CD4-positive, alpha-beta T cell treated with Interleukin-10 for 1 hour (primary cell): ENCODE measurements at regions not wholly inside any gene's neighbourhood (a gene's known extent, or its start where the extent isn't known, plus 50 kb on each side); places are given as distances from the start of the nearest gene placed in this dataset.

Source experiments
- DNase-seq: peaks from one replicate; pipeline ENCODE4 v3.0.0-alpha.2; 2020

DNA sequence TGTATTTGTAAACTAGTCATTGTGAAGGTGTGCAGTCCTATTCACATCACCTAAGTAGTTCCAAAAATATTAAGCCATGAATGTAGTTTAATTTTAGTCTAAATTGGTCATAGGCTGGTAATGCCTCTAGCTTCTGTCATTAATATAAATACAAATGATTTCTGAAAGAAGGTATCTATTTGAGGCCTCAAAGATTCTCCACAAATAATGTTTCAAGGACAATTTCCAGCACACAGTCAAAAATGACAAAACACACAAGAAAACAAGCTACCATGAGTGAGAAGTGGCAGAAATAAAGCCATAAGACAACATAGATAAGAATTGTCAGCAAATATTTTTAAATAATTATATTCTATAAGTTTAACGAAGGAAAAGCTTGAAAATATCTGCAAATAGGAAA, 66.7 kb upstream of the PDK4 start:
- DNase-seq = no peak

DNA sequence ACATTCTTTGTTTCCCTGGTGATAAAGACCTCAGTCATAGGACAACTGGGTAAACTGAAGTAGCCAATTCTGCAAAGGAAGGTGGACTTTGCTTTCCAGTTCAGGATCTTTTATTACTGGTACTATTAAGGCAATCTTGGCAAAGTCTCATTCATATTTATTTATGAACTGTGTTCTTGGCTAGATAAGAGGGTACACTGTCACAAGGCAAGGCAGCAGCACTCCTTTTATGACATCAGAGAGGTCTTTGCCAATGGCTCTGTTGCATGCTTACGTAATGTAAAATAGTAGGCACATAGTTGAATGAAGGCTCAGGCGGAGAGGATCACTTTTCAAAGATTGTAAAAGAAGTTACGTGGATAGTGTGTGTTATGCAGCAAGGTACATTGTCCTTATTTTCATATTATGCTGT, 63.7 kb upstream of the PDK4 start:
- no peak for DNase-seq

DNA sequence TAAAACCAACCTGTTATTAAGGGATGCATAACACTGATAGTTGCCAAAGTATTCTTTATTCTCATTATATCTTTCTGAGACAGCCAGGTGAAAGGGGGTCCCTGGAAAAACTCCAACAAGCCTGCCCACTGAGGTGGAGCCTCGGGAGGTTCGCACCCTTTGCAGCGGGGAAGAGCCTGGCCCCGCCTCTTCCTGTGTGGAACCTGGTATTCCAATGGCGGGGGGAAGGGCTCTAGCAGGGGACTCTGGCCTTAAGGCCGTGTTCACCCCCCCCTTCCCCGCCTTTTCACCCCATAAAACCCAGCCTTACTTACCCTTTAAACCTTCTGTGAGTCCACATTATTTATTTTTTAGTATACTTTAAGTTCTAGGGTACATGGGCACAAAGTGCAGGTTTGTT, 62.4 kb upstream of the PDK4 start:
- DNase-seq = no peak

DNA sequence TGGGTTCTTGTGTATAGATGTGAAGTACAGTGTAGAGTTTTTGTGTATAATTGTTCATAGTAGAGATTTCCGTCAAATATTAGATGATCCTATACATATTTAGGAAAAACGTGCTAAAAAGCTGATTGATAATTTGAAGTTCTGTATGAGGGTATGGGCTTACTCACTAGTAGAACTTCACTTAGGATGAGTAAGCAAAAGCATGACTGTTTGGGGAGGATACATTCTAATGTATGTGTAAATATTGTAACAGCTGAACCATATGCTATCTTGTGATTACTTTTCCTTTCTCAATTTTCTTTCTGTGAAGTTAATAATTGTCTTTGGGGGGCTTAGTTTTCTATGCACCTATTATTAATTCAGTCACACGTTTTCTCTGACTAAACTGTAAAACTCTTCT, 53.2 kb upstream of the PDK4 start:
- no peak for DNase-seq

DNA sequence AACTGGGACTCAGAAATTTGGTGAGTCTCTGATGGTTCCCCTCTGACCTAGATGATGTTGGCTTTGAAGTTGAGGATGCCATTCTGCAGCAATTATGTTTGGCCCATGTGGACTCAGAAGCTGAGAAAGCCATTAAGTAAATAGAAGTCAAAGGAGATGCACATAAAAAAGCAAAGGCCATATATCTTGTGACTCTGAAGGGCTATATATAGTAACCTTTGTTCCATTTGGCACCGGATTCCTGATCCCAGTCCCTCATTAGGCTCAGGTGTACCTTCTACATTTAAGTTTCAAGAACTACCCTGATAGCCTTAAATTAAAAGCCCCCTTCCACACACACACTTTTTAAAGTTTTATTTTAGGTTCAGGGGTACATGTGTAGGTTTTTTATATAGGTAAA, 50.0 kb upstream of the PDK4 start:
- DNase-seq = no peak
